GM19395 (cell line): ENCODE measurements at regions not wholly inside any gene's neighbourhood (a gene's known extent, or its start where the extent isn't known, plus 50 kb on each side); places are given as distances from the start of the nearest gene placed in this dataset.

ENCODE experiments used
- ATAC-seq: cut with Tn5 transposase; IDR thresholded peaks from one replicate; pipeline ENCODE4 v1.9.1; 2021; ENCODE audit warnings: mild to moderate bottlenecking, moderate library complexity; ENCODE audit not compliant: unreplicated experiment

DNA sequence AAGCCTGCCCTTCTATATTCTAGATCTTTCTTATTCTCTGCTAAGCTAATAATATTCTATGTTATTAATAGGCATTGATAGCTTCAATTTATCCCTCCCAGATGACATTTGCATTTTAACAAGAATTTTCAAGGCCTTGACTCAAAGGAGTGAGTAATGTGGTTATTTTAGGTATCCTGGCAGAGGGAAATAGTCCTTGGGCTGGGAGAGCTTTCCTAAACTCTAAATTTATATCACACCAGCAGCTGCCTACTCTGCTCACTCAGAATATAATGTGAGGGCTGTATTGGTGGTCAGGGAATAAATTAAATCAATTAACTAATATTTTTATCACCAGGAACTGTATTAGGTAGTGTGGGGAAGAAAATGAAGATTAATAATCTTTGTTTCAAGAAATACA is 74.8 kb upstream of the ADAM23 start:
- ATAC-seq = no peak

DNA sequence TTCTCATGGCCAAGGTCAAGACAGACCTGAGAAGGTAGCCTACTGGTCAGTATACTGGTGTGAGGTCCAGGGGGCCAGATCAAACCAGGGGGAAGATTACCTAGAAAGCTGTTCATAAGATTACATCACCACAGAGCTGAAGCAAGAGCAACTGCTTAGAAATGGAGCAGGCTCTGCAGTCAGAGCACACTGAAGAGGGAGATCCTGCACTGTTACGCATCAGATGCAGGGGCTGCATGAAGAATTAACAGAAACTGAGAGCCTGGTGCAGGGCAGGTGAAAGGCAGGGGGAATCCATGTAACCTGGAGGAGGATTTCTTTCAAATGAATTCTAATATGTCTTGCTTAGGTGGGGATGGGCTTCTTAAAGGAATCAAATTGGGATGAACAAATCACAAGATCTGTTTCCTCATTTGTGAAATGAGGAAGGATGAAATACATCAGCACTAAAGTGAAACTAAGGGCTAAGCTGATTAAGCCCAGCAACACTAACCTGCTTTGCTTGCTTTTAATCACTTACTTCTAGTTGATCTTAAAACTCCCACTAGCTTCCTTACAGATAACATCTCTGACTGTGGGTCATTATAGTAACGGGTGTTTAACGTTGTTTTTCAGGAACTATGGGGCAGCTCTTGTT is 74.3 kb upstream of the ADAM23 start:
- ATAC-seq = no peak

DNA sequence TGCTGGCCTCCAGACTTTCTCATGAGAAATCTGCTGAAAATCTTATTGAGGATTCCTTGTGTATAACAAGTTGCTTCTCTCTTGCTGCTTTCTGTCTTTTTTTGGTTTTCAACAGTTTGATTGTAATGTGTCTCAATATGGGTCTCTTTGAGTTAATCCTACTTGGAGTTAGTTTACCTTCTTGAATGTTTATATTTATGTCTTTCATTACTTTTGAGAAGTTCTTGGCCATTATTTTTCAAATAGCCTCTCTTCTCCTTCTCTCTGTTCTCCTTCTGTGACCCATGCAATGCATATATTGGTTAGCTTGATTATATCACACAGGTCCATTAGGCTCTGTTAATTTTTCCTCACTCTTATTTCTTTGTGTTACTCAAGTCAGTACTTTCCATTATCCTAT is 67.4 kb upstream of the ADAM23 start:
- no peak for ATAC-seq

DNA sequence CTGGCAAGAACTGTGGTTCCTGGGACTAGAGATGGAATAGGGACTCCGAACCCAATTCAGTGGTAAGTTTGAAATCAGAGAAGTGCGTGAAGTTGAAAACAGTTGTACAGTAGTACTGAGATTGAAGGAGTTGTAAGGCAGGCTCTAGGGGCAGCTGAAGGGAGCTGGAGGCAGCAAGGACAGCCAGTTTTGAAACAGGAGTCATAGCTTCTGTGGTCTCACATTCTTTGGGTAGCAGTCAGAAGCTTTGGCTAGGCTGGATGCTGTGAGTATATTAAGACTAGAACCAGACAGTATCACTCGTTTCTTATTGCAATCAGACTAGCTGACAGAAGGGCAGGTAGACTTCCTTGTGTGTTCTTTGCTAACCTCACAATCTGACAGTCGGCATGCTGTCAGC is 64.5 kb upstream of the ADAM23 start:
- no peak for ATAC-seq

DNA sequence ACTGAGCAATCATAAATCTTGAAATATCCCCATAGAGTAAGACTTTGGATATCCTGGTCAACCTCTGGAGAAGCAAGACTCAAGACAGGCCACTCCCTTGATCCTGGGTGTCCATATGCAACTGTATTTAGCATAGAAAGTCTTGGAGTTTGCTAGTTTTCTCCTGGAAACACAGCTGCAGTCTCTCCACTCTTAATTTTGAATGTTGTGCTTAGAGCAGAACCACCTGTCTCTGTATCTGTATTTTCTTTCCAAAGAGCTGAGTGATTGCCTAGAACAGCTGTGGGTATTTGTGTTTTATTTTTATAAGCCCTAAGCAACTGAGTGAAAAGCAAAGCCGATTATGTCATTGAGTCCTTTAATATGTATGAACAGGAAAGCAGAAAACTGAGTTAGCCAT is 64.1 kb upstream of the ADAM23 start:
- ATAC-seq = no peak

DNA sequence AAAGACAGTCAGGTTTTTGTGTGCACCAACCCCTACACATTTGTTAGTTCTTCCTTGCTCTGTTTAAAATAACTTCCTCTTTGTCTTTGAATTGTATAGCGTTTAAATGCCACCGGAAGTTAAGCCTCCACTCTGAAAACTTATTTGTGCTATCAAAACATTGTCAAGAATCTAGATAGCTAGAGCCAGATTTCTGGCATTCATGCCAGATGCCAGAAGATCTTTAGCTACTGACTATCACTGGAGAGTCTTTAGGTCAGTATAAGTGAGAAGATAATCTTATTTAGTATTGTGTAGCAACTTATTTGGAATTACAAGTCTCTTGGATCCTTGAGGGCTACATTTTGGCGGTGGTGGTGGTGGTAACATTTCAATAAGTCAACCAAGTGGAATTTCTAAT is 63.4 kb upstream of the ADAM23 start:
- no peak for ATAC-seq

DNA sequence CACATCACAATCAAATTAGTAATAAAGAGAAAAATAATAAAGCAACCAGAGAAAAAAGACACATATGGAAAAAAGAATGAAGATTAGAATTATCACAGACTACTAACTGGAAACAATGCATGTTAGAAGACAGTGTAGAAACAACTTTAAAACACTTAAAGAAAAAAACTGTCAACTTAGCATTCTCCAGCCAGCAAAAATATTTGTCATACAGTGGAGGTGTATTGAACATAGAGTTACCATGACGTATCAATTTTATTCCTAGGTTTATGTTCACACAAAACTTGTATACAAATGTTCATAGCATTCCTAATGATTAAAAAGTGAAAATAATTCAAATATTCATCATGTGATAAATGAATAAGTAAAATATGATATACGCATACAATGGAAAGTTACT is 61.5 kb upstream of the ADAM23 start:
- ATAC-seq = no peak

DNA sequence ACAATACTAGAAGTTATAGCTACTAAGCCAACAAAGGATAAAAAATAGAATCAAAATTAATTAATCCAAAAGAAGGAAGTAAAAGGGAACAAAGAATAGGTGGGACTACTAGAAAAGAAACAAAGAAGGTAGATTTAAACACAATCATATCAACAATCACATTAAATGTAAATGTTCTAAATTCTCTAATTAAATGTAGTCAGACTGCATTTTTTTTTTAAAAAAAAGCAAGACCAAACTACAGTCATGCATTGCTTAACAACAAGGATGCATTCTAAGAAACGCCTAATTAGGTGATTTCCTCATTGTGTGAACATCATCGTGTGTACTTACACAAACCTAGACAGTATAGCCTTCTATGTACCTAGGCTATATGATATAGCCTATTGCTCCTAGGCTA is 59.7 kb upstream of the ADAM23 start:
- ATAC-seq = no peak

DNA sequence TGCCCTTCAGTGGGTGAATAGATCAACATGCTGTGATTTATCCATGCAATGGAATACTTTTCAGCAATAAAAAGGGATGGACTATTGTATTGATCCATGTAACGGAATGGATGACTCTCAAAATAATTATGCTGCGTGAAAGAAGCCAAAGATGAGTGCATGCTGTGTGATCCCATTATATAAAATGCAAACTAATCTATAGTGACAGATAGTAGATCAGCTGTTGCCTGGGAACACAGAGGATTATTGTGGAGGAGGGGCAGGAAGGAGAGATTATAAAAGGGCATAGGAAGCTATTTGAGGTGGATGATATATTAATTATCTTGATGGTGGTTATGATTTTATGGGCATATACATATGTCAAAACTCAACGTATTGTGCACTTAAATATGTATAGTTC is 55.5 kb upstream of the ADAM23 start:
- no peak for ATAC-seq

DNA sequence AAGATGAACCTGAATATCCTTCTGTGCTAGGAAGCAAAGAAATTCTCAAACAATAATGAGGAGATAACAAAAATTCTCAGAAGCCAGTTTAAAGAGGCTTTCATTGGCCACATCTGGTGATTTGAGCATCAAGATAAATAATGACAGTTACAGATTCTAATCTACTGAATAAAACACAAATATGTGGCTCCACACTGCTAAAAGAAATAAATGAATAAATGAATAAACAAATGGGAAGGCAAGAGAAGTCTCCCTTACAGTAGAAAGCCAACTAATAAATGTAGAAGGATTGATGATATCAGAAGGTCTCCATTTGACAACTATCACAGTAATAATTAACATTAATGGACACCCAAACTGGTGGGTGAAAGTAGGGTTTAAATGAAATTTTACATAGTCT is 54.6 kb upstream of the ADAM23 start:
- ATAC-seq = no peak

DNA sequence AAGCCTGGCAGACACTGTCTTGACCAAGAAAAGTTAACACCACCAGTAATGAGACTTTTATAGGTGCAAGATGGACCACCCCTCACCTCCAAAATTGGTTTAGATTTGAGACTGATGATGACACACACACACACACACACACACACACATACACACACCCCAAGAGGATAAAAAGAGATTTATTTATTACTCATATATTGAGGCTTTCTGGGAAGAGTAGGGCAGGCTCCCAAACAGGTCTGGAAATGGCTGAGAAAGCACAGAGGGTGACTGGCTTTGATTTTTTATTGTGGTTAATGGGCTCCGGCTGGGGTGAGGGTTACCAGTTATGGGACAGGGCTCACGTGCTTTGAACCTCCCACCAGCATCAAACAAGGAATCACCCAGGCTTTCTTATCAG is 54.2 kb upstream of the ADAM23 start:
- ATAC-seq = no peak

DNA sequence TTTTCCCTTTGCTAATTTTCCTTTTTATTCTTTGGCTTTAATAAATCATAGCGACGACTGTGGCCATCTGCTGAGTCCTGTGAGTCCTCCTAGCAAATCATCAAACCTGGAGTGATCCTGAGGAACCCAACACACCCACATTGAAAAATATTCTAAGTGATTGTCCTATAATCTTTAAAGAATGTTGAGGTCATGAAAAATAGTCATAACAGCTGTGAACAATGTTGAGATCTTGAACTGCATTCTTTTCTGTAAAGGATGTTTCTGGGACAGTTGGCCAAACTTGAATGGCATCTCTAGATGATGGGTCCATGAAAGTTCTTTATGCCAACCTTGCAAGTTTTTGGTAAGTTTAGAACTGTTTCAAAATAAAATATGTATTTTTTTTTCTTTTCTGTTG is 53.2 kb upstream of the ADAM23 start:
- ATAC-seq = no peak

DNA sequence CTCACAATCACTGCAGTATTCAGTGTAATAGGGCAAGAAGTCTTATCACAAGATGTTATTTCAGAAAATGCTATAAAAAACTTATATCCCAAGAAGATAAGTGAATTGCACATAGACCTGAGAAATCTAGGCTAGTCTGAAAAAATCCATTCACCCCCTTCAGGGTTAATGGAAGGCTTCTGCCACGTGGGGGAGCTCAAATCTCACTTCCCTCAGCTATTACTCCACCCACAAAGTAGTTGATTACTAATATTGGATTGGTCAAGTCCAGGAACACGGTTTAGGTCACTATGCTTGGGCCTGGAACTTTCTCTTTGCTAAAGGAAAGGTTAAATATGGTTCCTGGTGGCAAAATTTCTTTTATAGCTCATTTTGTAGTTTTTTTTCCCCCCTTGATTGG is 51.2 kb upstream of the ADAM23 start:
- ATAC-seq = peak; percentile 94
